ENCODE measurements at regions not wholly inside any gene's neighbourhood (a gene's known extent, or its start where the extent isn't known, plus 50 kb on each side); places are given as distances from the start of the nearest gene placed in this dataset.

DNA sequence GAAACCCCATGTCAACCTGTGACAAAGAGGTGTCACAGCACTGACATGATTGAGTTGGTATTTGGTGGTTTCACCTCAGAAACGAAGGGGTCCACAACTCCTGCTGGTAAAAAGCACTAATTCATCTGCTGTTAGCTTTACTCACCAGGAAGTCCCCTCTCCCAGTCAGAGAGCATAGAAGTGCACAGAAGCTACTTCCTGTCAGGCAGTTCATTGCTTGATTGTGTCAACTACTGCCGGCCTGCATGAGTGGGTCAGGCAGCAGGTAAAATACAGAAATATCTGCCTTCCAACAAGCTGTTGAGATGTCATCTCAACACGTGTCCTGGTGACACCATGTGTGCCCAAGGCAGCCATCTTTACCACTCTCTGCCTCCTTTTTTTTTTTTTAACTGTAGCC, 596.6 kb upstream of the NR2F2 start:
- TF ChIP-seq, protein P1, sequence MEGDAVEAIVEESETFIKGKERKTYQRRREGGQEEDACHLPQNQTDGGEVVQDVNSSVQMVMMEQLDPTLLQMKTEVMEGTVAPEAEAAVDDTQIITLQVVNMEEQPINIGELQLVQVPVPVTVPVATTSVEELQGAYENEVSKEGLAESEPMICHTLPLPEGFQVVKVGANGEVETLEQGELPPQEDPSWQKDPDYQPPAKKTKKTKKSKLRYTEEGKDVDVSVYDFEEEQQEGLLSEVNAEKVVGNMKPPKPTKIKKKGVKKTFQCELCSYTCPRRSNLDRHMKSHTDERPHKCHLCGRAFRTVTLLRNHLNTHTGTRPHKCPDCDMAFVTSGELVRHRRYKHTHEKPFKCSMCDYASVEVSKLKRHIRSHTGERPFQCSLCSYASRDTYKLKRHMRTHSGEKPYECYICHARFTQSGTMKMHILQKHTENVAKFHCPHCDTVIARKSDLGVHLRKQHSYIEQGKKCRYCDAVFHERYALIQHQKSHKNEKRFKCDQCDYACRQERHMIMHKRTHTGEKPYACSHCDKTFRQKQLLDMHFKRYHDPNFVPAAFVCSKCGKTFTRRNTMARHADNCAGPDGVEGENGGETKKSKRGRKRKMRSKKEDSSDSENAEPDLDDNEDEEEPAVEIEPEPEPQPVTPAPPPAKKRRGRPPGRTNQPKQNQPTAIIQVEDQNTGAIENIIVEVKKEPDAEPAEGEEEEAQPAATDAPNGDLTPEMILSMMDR (IDR thresholded peaks at IDR 0.05; ENCODE audit: borderline replicate concordance, extremely low read depth, low read length, poor library complexity, severe bottlenecking) = no peak
- no peak for TF ChIP-seq EZH2 (IDR thresholded peaks at IDR 0.05; ENCODE audit: borderline replicate concordance, low read depth, low read length, severe bottlenecking)
- no peaks in the 10 kb centered on the region for H3K79me2 ChIP-seq (ENCODE audit: insufficient read depth, low read length)
- H3K4me1 ChIP-seq (ENCODE audit: insufficient read depth, low read length) = peaks cover 30% of the 10 kb centered on the region
- peak overlapping the region; percentile 68 for H2AFZ ChIP-seq (ENCODE audit: low read depth, low read length)
- H3K27ac ChIP-seq (ENCODE audit: low read length) = peak overlapping the region; percentile 83
- H4K20me1 ChIP-seq (ENCODE audit: insufficient read depth, low read length) = no peaks in the 10 kb centered on the region
- peak; percentile 68 for ATAC-seq (ENCODE audit: insufficient read depth, low read depth)
- peak overlapping the region; percentile 28; the same call in 1 of the 2 replicates for H3K4me2 ChIP-seq (ENCODE audit: insufficient read depth, low read length)
- no peak overlapping the region for H3K4me3 ChIP-seq (ENCODE audit: low read depth in 1 of 2, low read length in 2 of 2)
- H3K9me3 ChIP-seq (ENCODE audit: insufficient read depth, low read length, severe bottlenecking) = no peaks in the 10 kb centered on the region
- no peaks in the 10 kb centered on the region for H3K27me3 ChIP-seq (ENCODE audit: insufficient read depth, low read length, poor library complexity)
- no peak overlapping the region for H3K9ac ChIP-seq (ENCODE audit: low read depth, low read length)
- DNase-seq = peak; percentile 40
- H3K36me3 ChIP-seq (ENCODE audit: insufficient read depth, low read length) = no peaks in the 10 kb centered on the region

DNA sequence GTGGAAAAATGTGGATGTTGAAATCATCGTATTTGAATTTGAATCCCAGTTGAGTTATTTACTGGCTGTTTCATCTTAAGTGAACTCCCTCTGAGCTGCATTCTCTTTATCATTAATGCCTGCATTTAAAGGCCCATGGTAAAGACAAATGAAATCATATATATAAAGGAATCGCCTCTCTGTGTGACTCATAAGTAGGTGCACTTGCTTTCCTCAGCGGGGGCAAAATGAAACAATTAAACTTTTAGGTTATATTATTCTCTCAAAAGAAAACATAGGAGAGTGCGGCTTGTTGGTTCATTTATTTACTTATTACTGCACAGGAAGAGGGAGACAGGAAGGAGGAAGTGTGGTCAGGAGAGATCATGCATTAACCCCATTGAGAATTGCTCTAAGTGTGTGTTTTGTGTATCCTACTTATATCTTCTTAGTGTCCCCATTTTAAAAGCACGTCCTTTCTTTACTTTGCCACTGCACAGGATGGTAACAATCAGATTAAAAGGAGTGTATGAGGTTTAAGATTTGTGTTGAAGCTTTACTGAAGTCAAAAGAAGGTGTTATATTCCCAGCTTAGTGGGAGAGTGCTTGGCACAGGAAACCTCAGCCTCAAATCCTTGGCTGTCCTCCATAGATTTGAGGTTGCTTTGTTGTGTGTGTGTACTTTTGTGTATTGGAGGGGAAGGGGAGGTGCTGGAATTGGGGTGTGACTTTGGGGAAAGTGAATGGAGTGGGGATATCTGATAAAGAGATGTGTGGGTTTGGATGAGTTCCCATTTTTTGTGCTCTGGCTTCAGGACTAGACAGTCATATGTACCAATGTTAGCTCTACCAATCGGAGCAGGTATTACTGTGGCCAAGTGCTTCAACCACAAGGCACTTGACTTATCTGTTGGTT, 595.8 kb upstream of the NR2F2 start:
- H3K36me3 ChIP-seq (ENCODE audit: insufficient read depth, low read length) = no peaks in the 10 kb centered on the region
- H3K4me1 ChIP-seq (ENCODE audit: insufficient read depth, low read length) = peaks cover 30% of the 10 kb centered on the region
- TF ChIP-seq, protein P1 (IDR thresholded peaks at IDR 0.05; ENCODE audit: borderline replicate concordance, extremely low read depth, low read length, poor library complexity, severe bottlenecking) = no peak
- TF ChIP-seq EZH2 (IDR thresholded peaks at IDR 0.05; ENCODE audit: borderline replicate concordance, low read depth, low read length, severe bottlenecking) = no peak
- peak; percentile 77 for ATAC-seq (ENCODE audit: insufficient read depth, low read depth)
- H2AFZ ChIP-seq (ENCODE audit: low read depth, low read length) = peak overlapping the region; percentile 68
- H3K9me3 ChIP-seq (ENCODE audit: insufficient read depth, low read length, severe bottlenecking) = no peaks in the 10 kb centered on the region
- H3K9ac ChIP-seq (ENCODE audit: low read depth, low read length) = no peak overlapping the region
- H4K20me1 ChIP-seq (ENCODE audit: insufficient read depth, low read length) = no peaks in the 10 kb centered on the region
- DNase-seq = peak; percentile 27
- no peaks in the 10 kb centered on the region for H3K27me3 ChIP-seq (ENCODE audit: insufficient read depth, low read length, poor library complexity)
- H3K27ac ChIP-seq (ENCODE audit: low read length) = peak overlapping the region; percentile 83
- no peaks in the 10 kb centered on the region for H3K79me2 ChIP-seq (ENCODE audit: insufficient read depth, low read length)
- peak overlapping the region in 1 of 2 experiments; percentile 4; a peak in 2 of 4 replicates for H3K4me3 ChIP-seq (ENCODE audit: low read depth in 1 of 2, low read length in 2 of 2)
- H3K4me2 ChIP-seq (ENCODE audit: insufficient read depth, low read length) = peak overlapping the region; percentile 39; the same call in 1 of the 2 replicates

DNA sequence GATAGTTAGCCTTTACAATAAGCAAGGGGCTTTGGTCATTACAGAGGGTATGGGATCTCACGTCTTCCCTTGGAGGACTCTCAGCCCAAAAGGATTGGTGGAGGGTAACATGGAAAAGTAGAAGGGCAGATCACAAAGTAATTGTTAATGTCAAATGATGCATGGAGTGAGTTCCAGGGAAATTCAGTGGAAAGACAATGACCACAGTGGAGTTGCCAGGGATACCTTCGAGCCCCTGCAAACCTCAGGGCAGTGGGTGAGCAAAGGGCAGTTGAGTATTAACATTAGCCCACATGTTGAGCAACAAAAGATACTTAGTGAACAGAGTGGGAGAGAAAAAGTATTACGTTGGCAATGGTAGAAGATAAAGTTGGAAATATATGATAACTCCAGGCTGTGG, 593.4 kb upstream of the NR2F2 start:
- Histone ChIP-seq H3K9me3 (ENCODE audit: insufficient read depth, low read length, severe bottlenecking) (no peaks in the 10 kb centered on the region), H3K27me3 (ENCODE audit: insufficient read depth, low read length, poor library complexity) (no peaks in the 10 kb centered on the region), H3K4me3 (ENCODE audit: low read depth in 1 of 2, low read length in 2 of 2) (no peak overlapping the region), H3K9ac (ENCODE audit: low read depth, low read length) (no peak overlapping the region), H3K36me3 (ENCODE audit: insufficient read depth, low read length) (no peaks in the 10 kb centered on the region), H4K20me1 (ENCODE audit: insufficient read depth, low read length) (no peaks in the 10 kb centered on the region), H3K4me2 (ENCODE audit: insufficient read depth, low read length) (no peak overlapping the region), H3K79me2 (ENCODE audit: insufficient read depth, low read length) (no peaks in the 10 kb centered on the region), H3K27ac (ENCODE audit: low read length) (no peak overlapping the region), H2AFZ (ENCODE audit: low read depth, low read length) (no peak overlapping the region), H3K4me1 (ENCODE audit: insufficient read depth, low read length) (peaks cover 39% of the 10 kb centered on the region)
- no peak for TF ChIP-seq EZH2 (IDR thresholded peaks at IDR 0.05; ENCODE audit: borderline replicate concordance, low read depth, low read length, severe bottlenecking)
- TF ChIP-seq, protein P1 (IDR thresholded peaks at IDR 0.05; ENCODE audit: borderline replicate concordance, extremely low read depth, low read length, poor library complexity, severe bottlenecking) = no peak
- DNase-seq = no peak
- ATAC-seq (ENCODE audit: insufficient read depth, low read depth) = no peak
